ENCODE measurements at regions not wholly inside any gene's neighbourhood (a gene's known extent, or its start where the extent isn't known, plus 50 kb on each side); places are given as distances from the start of the nearest gene placed in this dataset.

- Histone ChIP-seq H3K27me3 (ENCODE audit: control insufficient read depth, insufficient read depth, low read length) (peaks cover 16% of the 10 kb centered on the region), H3K56ac (ENCODE audit: extremely low read depth, insufficient read depth, low read length) (no peak overlapping the region), H3K4ac (ENCODE audit: low read depth, low read length) (no peak overlapping the region), H3K4me2 (ENCODE audit: low read depth, low read length) (no peak overlapping the region), H2AK5ac (ENCODE audit: low read depth, low read length) (no peak overlapping the region), H3K9me3 (ENCODE audit: control insufficient read depth, insufficient read depth, low read length) (no peaks in the 10 kb centered on the region), H4K91ac (ENCODE audit: insufficient read depth, low read depth, low read length) (no peak overlapping the region), H3K79me1 (ENCODE audit: low read depth in 1 of 2, low read length in 2 of 2) (no peaks in the 10 kb centered on the region), H2BK15ac (ENCODE audit: low read depth, low read length) (no peak overlapping the region), H3K4me3 (ENCODE audit: insufficient read depth, low read depth, low read length) (no peak overlapping the region), H3K9ac (ENCODE audit: low read depth, low read length) (no peak overlapping the region), H4K8ac (ENCODE audit: low read depth in 2 of 2, low read length in 2 of 2) (no peak overlapping the region), H3K18ac (ENCODE audit: low read depth, low read length) (no peak overlapping the region), H4K20me1 (ENCODE audit: insufficient read depth, low read length) (no peaks in the 10 kb centered on the region), H3K36me3 (ENCODE audit: control insufficient read depth, insufficient read depth, low read length) (no peaks in the 10 kb centered on the region), H3K4me1 (ENCODE audit: control insufficient read depth, insufficient read depth, low read length) (no peaks in the 10 kb centered on the region), H4K5ac (ENCODE audit: low read depth, low read length) (no peak overlapping the region), H2BK120ac (ENCODE audit: low read depth, low read length) (no peak overlapping the region), H3K14ac (replicated peaks; ENCODE audit: low read depth, low read length) (no peak overlapping the region), H2BK5ac (ENCODE audit: low read depth, low read length, poor library complexity, severe bottlenecking) (no peak overlapping the region), H3K27ac (ENCODE audit: insufficient read depth, low read length) (no peak overlapping the region), H3K23ac (ENCODE audit: low read depth, low read length) (no peak overlapping the region), H2AFZ (replicated peaks; ENCODE audit: low read length, poor library complexity) (no peak overlapping the region), H3K9me1 (ENCODE audit: insufficient read depth, low read length) (no peaks in the 10 kb centered on the region), H2BK20ac (ENCODE audit: low read depth, low read length) (no peak overlapping the region), H2AK9ac (replicated peaks; ENCODE audit: low read depth, low read length, poor library complexity) (no peak overlapping the region)
- intact Hi-C loops (cut with micrococcal nuclease) (no loop called here), in situ Hi-C loops (cut with MboI; ENCODE audit: low sequenced_read_pairs) (no loop called here), dilution Hi-C loops (cut with HindIII; ENCODE audit: low sequenced_read_pairs, unreplicated experiment) (no loop called here)
- ATAC-seq (ENCODE audit: low read depth) (no peak), DNase-seq (no peak)
- TF ChIP-seq BHLHE40 (IDR thresholded peaks at IDR 0.05; ENCODE audit: low read depth, low read length) (no peak), POLR2A (IDR thresholded peaks at IDR 0.05; ENCODE audit: low read depth, low read length) (no peak), NFE2L2 (IDR thresholded peaks at IDR 0.05; ENCODE audit: low read depth, low read length) (no peak), CEBPB (IDR thresholded peaks at IDR 0.05; ENCODE audit: low read depth, low read length) (no peak), MXI1 (IDR thresholded peaks at IDR 0.05; ENCODE audit: borderline replicate concordance, low read depth, low read length) (no peak), USF2 (IDR thresholded peaks at IDR 0.05; ENCODE audit: low read depth, low read length) (no peak), SMC3 (IDR thresholded peaks at IDR 0.05; ENCODE audit: low read depth, low read length) (no peak), FOS (IDR thresholded peaks at IDR 0.05; ENCODE audit: low read depth, low read length) (no peak), MAZ (IDR thresholded peaks at IDR 0.05; ENCODE audit: borderline replicate concordance, low read depth, low read length) (no peak), RCOR1 (IDR thresholded peaks at IDR 0.05; ENCODE audit: insufficient replicate concordance, low read length) (no peak), CHD1 (IDR thresholded peaks at IDR 0.05; ENCODE audit: low read depth, low read length) (no peak), RAD21 (IDR thresholded peaks at IDR 0.05; ENCODE audit: low read length) (no peak)
- TF ChIP-seq, protein P1, sequence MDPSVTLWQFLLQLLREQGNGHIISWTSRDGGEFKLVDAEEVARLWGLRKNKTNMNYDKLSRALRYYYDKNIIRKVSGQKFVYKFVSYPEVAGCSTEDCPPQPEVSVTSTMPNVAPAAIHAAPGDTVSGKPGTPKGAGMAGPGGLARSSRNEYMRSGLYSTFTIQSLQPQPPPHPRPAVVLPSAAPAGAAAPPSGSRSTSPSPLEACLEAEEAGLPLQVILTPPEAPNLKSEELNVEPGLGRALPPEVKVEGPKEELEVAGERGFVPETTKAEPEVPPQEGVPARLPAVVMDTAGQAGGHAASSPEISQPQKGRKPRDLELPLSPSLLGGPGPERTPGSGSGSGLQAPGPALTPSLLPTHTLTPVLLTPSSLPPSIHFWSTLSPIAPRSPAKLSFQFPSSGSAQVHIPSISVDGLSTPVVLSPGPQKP (IDR thresholded peaks at IDR 0.05; ENCODE audit: borderline replicate concordance, low read depth, low read length) = no peak
- TF ChIP-seq, protein P2, sequence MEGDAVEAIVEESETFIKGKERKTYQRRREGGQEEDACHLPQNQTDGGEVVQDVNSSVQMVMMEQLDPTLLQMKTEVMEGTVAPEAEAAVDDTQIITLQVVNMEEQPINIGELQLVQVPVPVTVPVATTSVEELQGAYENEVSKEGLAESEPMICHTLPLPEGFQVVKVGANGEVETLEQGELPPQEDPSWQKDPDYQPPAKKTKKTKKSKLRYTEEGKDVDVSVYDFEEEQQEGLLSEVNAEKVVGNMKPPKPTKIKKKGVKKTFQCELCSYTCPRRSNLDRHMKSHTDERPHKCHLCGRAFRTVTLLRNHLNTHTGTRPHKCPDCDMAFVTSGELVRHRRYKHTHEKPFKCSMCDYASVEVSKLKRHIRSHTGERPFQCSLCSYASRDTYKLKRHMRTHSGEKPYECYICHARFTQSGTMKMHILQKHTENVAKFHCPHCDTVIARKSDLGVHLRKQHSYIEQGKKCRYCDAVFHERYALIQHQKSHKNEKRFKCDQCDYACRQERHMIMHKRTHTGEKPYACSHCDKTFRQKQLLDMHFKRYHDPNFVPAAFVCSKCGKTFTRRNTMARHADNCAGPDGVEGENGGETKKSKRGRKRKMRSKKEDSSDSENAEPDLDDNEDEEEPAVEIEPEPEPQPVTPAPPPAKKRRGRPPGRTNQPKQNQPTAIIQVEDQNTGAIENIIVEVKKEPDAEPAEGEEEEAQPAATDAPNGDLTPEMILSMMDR (conservative IDR thresholded peaks at IDR 0.05; ENCODE audit: low read depth, low read length) = no peak
- ChIA-PET CTCF (interaction anchor here (0.6 kb wide), 1 partner anchor 16 kb away, joined by 3 read pairs; no protein-coding TSS in a partner anchor), POLR2A (ENCODE audit: unreplicated experiment) (no interaction called here)
- no TSS peak for BruUV-seq (replicated peaks)
- WGBS, 2 experiments (ENCODE audit: extremely low coverage in 2 of 2, insufficient read length in 1 of 2) = 70% methylated on average over 2 of the region's 11 CpGs; no CpG with 5 or more reads in 1 of the 2 experiments
Measured at GRCh38 chr18:10403708-10404107, 50.7 kb upstream of the APCDD1 start.

Data from IMR-90 (cell line).